Activated gamma-delta T cell treated with Interleukin-2 at 50 U/mL for 16 hours (primary cell): ENCODE measurements at regions not wholly inside any gene's neighbourhood (a gene's known extent, or its start where the extent isn't known, plus 50 kb on each side); places are given as distances from the start of the nearest gene placed in this dataset.

ENCODE experiments used
- DNase-seq: peaks from one replicate; pipeline ENCODE4 v3.0.0-alpha.2; 2020

DNA sequence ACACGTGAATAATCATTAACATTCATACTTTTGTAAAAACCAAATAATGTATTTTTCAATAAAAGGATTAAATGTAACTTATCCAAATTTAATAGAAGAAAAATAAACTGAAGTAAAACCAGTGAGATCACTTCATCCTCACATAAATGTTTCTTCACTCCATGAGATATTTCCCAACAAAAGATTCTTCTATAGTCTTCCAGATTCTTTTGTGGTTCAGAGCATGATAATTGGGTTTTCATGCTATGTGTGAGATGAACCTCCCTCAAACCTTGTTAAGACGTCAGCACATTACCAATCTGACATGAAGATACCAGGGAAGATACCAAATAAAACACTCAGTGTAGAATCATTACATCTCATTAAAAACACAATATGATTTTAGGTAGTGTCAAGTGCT, 62.9 kb upstream of the OXGR1 start:
- no peak for DNase-seq

DNA sequence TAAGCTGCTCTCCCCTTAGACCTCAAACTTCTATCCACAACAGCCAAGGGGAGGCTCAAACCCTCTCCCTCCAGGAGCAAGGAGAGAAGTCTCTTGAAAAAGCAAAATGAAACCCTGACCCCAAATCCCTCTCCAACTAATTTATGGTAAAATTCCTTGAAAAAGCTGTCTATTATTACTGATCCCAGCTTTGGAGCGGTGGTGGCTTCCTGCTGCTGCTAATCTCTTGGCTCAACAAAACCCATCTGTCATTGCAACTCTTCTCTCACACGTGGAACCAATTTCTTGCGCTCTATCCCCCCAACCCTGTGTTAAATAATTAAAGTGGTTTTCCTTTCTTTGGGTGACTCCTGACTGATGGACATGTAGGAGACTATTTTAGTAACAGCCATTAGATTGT, 64.1 kb upstream of the OXGR1 start:
- no peak for DNase-seq

DNA sequence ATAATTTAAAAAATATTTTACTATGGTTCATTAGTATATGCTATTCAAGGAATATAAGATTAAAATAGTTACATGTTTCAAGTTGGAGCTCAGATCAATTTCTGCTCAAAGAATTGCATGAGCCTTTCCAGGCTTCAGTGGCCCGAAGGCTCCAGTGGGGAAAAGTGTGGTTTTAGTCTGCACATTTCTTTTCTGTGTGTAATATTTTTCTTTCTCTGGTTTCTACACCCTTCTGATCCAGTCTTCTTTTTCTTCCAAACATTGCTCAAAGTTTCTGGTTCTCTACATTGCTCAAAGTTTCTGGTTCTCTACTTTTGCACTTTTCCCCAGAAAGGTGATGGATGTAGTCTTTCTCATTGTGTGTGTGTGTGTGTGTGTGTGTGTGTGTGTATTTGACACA, 64.7 kb upstream of the OXGR1 start:
- no peak for DNase-seq

DNA sequence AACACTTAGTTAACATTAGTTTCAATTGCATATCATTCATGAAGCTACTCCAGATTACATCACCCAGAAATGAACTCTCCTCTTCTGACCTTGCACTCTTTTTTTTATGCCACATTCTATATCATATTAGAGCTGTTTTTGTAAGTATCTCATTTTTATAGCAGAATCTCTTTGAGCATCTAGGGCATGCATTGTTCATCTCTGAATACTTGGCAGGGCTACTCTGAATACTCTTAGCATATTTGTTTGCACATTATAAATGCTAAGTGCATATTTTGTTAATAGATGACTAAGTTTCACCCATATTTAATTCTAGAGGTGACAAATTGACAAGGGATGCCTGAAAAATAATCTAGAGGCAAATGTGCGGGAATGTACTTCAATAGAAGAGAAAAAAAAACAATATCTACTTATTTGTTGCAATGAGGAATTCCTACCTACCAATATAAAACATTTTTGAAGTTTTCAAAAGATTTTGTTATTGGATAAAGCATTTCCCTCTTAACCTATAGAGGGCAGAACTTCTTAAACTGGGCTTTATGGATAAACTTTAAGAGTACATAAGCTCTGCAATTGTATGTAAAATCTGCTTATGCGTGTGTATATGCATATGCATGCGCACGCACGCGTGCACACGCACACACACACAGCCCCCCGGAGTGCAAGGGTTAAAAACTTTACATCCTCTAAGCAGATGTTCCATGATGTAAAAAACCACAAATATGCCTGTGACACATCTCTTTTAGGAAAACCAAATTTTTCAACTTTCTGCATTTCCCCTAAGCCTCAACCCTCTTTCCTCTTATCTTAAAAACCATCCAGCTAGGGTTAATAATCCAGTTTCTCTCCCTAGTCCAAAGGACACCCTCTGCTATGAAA, 73.0 kb upstream of the OXGR1 start:
- no peak for DNase-seq

DNA sequence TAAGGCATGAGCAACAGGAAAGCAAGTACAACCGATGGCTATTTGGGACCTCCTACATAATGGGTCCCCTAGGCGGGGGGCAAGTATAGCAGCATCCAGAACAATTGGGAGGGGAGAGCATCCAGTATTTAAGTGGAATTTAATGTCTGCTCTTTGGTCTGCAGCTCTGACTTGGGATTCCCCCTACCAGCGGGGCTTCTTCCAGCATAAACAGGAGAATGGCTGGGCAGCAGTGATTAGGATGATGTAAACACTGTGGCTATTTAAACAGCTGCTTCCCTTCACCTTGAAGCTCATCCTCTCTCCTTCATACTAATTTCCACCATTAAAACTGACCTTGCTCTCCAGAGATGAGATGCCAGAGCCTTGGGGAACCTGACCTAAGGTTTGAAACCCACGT, 73.9 kb upstream of the OXGR1 start:
- no peak for DNase-seq

GRCh38 chr13:97069050-97069815, 75.0 kb upstream of the OXGR1 start:
- no peak for DNase-seq

- no peak for DNase-seq
These were observed 78.0 kb upstream of the OXGR1 start for GRCh38 chr13:97072297-97072696.

- DNase-seq: no peak
These were observed 80.3 kb upstream of the OXGR1 start for GRCh38 chr13:97074618-97075017.

DNA sequence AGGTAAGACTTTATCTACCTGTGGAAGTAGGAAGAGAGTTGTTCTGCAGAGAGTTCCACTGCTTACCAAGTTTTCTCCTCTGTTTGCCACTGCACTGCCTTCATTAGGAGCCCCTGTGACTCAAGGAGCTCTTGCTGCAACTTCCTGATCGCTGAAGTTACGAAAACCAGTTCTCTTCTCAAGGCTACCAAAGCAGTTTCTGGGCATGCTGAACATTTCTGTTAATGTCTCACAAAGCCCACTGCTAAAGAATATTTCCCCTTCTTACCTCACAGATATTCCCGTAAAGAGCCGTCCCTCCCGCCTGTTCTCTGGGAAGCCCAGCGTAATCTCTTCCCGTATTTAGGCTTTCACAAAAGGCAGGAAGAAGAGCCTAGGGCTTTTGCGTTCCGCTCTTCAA, 82.6 kb upstream of the OXGR1 start:
- no peak for DNase-seq

- no peak for DNase-seq
These were observed 83.1 kb upstream of the OXGR1 start for GRCh38 chr13:97077341-97077740.

GRCh38 chr13:97079726-97080125, 85.5 kb upstream of the OXGR1 start:
- no peak for DNase-seq

DNA sequence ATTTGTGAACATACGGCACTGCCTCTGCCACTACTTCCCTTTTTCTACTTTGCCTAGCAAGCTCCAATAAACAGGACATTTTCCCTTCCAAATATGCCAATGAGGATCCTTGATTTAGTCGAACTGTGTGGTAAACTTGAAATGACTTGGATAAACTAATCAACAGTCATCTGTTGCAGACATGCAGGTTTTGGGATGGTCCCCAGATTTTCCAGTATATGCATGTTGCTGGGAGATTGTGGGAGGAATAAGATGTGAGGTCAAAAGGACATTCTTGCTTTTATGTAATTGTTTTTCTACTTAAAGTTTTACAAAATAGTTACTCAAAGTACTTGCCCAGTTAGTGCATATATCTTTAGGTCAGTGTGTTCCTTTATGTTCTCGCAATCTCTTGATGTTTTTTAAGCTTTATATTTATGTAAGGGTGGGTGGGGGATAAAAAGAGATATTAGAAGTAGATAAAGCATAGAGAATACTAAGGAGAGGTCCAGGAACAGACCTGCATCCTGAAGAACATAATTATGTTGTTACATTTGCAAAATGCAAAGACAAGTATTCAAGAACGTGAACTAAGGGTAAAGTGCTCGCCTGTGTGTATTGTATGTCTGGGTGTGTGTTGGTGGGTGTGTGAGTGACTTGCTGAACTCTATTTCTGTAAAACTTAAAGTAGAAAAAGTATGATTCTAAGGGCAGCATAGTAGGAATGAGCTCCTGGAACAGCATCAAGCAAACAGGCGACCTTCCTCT, 88.4 kb upstream of the OXGR1 start:
- no peak for DNase-seq

DNA sequence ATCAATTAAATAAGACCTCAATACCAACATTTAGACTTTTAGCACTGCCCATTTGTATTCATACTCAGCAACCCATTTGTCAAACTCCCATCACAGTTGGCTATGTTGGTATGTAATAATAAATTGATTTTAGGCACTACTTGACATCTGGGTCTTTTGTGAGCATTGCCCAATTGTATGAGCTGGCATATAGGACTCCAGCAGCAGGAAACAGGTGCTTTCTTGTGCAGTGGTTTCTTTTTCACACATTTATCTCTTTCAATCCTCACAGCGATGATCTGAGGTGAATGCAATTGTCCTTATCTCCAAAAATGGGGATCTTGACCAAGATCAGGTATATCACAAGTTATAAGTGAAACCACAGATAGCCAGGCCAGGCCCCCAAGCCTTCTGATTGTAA, 96.9 kb upstream of the OXGR1 start:
- DNase-seq: no peak

GRCh38 chr13:97100821-97101220, 106.5 kb upstream of the OXGR1 start:
- DNase-seq: no peak

DNA sequence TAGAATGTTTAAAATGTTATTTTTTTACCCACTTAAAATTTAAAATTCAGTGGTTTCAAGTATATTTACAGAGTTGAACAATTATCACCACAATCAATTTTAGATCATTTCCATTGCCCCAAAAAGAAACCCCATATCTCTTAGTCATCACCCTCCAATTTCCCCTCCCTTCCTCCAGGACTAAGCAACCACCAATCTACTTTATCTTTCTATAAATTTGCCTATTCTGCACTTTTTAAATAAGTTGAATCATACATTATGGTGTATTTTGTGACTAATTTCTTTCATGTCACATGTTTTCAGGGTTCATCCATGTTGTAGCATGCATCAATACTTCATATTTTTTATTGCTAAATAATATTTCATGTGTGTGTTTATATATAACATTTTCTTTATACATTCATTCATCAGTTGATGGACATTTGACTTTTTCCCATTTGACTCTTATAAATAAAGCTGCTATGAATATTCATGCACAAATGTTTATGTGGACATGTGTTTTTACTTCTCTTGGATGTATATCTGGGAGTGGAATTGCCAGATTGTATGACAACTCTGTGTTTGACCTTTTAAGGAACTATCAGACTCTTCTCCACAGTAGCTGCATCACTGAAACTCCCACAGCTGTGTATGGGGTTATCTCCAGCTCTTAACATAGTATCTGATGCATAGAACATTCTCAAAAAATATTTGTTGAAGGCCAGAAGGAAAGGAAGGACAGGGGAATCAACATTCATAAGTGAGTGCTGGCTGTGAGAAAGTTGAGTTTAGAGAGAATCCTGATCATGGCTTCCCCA, 107.8 kb upstream of the OXGR1 start:
- DNase-seq: no peak

GRCh38 chr13:97106323-97106722, 112.0 kb upstream of the OXGR1 start:
- no peak for DNase-seq

GRCh38 chr13:97107815-97108529, 113.7 kb upstream of the OXGR1 start:
- DNase-seq: no peak

- no peak for DNase-seq
These were observed 113.6 kb upstream of the MBNL2 start for GRCh38 chr13:97108530-97108900.

DNA sequence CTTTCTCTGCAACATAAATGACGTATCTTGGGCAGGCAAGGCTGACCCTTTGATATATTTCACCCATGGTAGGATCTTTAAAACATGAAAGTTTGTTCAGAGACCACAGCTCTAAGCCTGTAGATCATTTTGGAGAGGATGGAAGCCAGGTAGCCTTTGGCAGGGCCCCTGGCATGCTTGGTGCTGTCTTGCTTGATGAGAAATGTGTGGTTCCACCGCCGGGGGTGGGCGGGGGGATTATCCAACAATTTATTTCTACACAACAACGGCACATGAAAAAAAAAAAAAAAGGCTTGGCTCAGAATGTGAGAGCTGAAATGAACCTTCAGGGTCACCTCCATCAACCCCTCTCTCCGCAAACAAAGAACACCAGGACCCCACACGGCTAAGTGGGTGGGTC, 112.9 kb upstream of the MBNL2 start:
- DNase-seq: no peak

DNA sequence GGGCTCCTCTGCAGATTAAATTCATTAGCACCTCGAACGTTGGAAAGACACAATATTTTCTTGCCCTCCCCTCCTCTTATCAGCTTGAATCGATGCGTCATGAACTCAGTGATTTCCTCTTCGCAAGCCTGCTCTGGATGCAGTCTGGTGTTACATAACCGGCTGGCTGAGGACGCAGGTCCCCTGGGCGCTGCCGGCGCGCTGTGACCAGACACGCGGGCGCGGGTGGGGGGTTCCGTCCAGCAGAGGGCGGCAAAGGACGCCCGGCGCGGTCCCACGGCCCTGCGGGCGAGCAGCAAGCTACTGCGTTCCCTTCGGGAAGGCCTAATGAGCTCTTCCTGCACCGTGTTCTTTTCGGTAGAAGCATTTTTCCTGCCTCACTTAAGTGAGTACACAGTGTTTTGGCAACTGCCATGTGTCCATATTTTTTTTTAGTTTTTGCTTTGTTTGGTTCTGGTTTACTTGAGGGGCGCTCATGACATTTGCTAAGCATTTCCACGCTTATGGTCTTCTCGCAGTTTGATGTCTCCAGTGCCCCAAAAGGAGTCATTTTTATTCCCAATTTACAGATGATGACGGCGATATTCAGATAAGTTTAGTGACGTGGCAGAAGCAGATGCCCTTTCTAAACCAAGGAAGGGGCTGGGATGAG, 112.2 kb upstream of the MBNL2 start:
- DNase-seq: peak; percentile 78

- DNase-seq: no peak
These were observed 111.2 kb upstream of the MBNL2 start for GRCh38 chr13:97110936-97111335.

- no peak for DNase-seq
These were observed 110.4 kb upstream of the MBNL2 start for GRCh38 chr13:97111756-97112155.
